ENCODE measurements at regions not wholly inside any gene's neighbourhood (a gene's known extent, or its start where the extent isn't known, plus 50 kb on each side); places are given as distances from the start of the nearest gene placed in this dataset.
A peak's percentile ranks its signal among the peaks of the same experiment; 100 is the strongest.

DNA sequence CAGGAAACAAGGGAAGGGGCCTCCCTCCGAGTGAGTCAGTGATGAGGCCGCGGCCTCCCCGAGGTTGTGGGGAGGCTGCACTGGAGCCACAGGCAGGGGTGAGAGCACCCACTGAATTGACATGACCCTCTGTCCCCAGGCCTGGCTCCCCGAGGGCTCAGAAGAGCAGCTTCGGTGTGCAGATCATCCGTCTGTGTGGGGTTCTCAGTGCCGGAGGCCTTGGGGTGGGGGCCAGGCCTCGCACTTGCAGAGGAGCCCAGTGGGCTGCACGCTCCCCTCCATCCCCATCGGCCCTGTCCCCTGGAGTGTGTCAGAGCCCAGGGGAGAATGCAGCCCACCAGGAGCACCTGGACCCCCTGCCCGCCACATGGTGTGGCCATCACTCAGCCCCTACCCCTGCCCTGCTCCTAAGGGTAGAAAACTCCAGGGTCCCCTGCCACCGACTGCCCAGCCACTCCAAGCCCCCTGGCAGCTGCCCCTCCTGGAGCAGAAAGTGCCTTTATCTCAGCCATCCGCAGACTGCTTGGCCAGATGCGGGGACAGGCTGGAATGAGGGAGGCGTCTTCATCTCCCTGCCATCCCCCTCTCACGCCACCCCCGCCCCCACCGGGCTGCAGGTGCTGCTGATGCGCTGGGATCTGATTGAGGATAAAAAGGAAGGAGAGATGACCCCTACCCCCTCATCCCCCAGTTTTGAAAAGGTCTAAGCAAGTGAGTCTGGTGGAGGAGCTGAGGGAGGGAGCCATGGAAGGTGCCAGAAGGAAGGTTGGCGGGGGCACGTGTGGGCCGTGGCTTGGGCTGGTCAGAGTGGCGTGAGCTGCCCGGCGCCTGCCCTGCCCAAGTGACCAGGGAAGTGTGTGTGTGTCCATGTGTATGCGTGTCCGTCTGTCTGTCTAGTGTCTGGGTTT is 358.3 kb downstream of the SEC14L1 start:
- Histone ChIP-seq H3K27ac (ENCODE audit: insufficient read depth, low read length) (no peak overlapping the region), H3K27me3 (ENCODE audit: control insufficient read depth, insufficient read depth, low read length) (no peaks in the 10 kb centered on the region)

DNA sequence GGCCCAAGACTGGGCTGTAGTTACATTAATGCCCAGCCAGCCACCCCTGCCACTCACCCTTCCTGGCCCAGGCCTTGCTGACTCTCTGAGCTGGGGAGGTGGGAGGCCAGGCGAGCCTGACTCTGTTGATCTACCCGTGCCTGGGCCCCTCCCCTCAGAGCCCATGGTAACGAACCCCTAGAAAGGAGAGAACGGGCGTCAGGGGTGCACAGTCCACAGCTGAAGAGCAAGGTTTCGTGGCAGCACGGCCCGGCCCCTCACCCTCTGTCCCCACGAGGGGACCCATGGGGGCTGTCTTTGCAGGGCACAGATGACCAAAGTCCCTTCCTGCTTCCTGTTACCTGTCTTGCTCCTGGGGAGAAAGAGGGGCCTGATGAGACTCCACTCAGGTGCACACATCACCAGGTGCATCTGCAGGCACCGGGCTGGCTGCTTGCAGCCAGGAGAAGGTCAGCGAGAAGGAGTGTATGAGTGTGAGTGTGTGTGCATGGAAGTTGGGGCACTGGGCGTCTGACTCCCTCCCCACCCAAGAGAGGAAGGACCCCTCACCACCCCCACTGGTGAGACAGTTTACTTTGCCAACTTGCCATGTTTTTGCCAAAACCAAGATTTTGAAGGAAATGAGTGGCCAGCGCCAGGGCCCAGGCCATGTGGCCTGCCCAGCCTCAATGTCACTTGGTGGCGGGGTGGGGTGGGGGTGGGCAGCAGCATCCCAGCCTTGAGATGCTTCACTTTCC is 359.1 kb downstream of the SEC14L1 start:
- Histone ChIP-seq H3K4me2 (ENCODE audit: extremely low read depth, insufficient read depth, low read length) (no peak overlapping the region), H3K27ac (ENCODE audit: insufficient read depth, low read length) (no peak overlapping the region), H3K27me3 (ENCODE audit: control insufficient read depth, insufficient read depth, low read length) (no peaks in the 10 kb centered on the region), H3K4me1 (ENCODE audit: control insufficient read depth, extremely low read depth, insufficient read depth, low read length) (no peaks in the 10 kb centered on the region), H4K20me1 (ENCODE audit: control insufficient read depth, extremely low read depth, insufficient read depth, low read length) (no peaks in the 10 kb centered on the region), H3K4me3 (replicated peaks in 1 of 4; ENCODE audit: control extremely low read depth in 1 of 4, insufficient read depth in 1 of 4, low read depth in 3 of 4, low read length in 4 of 4) (no peak overlapping the region), H3K36me3 (ENCODE audit: control insufficient read depth, insufficient read depth, low read length) (peaks cover 22% of the 10 kb centered on the region), H3K79me2 (ENCODE audit: control insufficient read depth, insufficient read depth, low read length) (no peaks in the 10 kb centered on the region), H3K9ac (ENCODE audit: insufficient read depth, low read length) (no peak overlapping the region), H3K9me3 (ENCODE audit: control insufficient read depth, insufficient read depth, low read depth, low read length) (no peaks in the 10 kb centered on the region), H2AFZ (ENCODE audit: low read length) (no peak overlapping the region)
- TF ChIP-seq EZH2 (IDR thresholded peaks at IDR 0.05; ENCODE audit: low read length, missing control alignments): no peak
- TF ChIP-seq, protein P1, sequence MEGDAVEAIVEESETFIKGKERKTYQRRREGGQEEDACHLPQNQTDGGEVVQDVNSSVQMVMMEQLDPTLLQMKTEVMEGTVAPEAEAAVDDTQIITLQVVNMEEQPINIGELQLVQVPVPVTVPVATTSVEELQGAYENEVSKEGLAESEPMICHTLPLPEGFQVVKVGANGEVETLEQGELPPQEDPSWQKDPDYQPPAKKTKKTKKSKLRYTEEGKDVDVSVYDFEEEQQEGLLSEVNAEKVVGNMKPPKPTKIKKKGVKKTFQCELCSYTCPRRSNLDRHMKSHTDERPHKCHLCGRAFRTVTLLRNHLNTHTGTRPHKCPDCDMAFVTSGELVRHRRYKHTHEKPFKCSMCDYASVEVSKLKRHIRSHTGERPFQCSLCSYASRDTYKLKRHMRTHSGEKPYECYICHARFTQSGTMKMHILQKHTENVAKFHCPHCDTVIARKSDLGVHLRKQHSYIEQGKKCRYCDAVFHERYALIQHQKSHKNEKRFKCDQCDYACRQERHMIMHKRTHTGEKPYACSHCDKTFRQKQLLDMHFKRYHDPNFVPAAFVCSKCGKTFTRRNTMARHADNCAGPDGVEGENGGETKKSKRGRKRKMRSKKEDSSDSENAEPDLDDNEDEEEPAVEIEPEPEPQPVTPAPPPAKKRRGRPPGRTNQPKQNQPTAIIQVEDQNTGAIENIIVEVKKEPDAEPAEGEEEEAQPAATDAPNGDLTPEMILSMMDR (conservative IDR thresholded peaks at IDR 0.05 in 1 of 2, IDR thresholded peaks at IDR 0.05 in 1 of 2; ENCODE audit: low read depth in 1 of 2, low read length in 2 of 2): no peak
- no peak for DNase-seq (ENCODE audit: low read depth in 2 of 2)

More for the DNA sequence above, 358.3 kb downstream of the SEC14L1 start:
- H3K36me3 ChIP-seq (ENCODE audit: control insufficient read depth, insufficient read depth, low read length): peaks cover 24% of the 10 kb centered on the region
- TF ChIP-seq, protein P1 (conservative IDR thresholded peaks at IDR 0.05 in 1 of 2, IDR thresholded peaks at IDR 0.05 in 1 of 2; ENCODE audit: low read depth in 1 of 2, low read length in 2 of 2): no peak
- TF ChIP-seq EZH2 (IDR thresholded peaks at IDR 0.05; ENCODE audit: low read length, missing control alignments): no peak
- H3K79me2 ChIP-seq (ENCODE audit: control insufficient read depth, insufficient read depth, low read length): no peaks in the 10 kb centered on the region
- H3K9me3 ChIP-seq (ENCODE audit: control insufficient read depth, insufficient read depth, low read depth, low read length): no peaks in the 10 kb centered on the region
- no peak overlapping the region for H3K9ac ChIP-seq (ENCODE audit: insufficient read depth, low read length)
- no peaks in the 10 kb centered on the region for H4K20me1 ChIP-seq (ENCODE audit: control insufficient read depth, extremely low read depth, insufficient read depth, low read length)
- no peak for DNase-seq (ENCODE audit: low read depth in 2 of 2)
- H3K4me3 ChIP-seq (replicated peaks in 1 of 4; ENCODE audit: control extremely low read depth in 1 of 4, insufficient read depth in 1 of 4, low read depth in 3 of 4, low read length in 4 of 4): no peak overlapping the region
- H3K4me1 ChIP-seq (ENCODE audit: control insufficient read depth, extremely low read depth, insufficient read depth, low read length): no peaks in the 10 kb centered on the region
- H2AFZ ChIP-seq (ENCODE audit: low read length): no peak overlapping the region
- no peak overlapping the region for H3K4me2 ChIP-seq (ENCODE audit: extremely low read depth, insufficient read depth, low read length)

DNA sequence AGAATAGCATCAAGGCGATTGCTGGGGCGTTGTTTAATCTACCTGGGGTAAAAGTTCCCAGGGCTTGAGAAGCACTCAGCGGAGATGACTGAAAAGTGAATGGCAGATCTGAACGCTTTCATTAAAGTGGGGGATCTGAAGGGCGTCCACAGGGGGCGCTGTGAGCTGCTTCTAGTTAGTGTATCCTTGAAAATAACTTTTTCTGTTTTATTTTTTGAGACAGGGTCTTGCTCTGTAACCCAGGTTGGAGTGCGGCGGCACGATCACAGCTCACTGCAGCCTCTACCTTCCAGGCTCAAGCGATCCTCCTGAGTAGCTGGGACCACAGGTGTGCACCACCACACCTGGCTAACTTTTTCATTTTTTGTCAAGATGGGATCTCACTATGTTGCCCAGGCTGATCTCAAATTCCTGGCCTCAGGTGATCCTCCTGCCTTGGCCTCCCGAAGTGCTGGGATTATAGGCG is 360.4 kb downstream of the SEC14L1 start:
- Histone ChIP-seq H3K27me3 (ENCODE audit: control insufficient read depth, insufficient read depth, low read length) (no peaks in the 10 kb centered on the region), H3K79me2 (ENCODE audit: control insufficient read depth, insufficient read depth, low read length) (no peaks in the 10 kb centered on the region), H2AFZ (ENCODE audit: low read length) (no peak overlapping the region), H3K9me3 (ENCODE audit: control insufficient read depth, insufficient read depth, low read depth, low read length) (no peaks in the 10 kb centered on the region), H4K20me1 (ENCODE audit: control insufficient read depth, extremely low read depth, insufficient read depth, low read length) (no peaks in the 10 kb centered on the region), H3K4me1 (ENCODE audit: control insufficient read depth, extremely low read depth, insufficient read depth, low read length) (no peaks in the 10 kb centered on the region), H3K36me3 (ENCODE audit: control insufficient read depth, insufficient read depth, low read length) (peaks cover 22% of the 10 kb centered on the region), H3K9ac (ENCODE audit: insufficient read depth, low read length) (no peak overlapping the region), H3K27ac (ENCODE audit: insufficient read depth, low read length) (no peak overlapping the region), H3K4me2 (ENCODE audit: extremely low read depth, insufficient read depth, low read length) (no peak overlapping the region), H3K4me3 (replicated peaks in 1 of 4; ENCODE audit: control extremely low read depth in 1 of 4, insufficient read depth in 1 of 4, low read depth in 3 of 4, low read length in 4 of 4) (no peak overlapping the region)
- DNase-seq (ENCODE audit: low read depth in 2 of 2): peak in 1 of 2 donors; percentile 36
- TF ChIP-seq, protein P1 (conservative IDR thresholded peaks at IDR 0.05 in 1 of 2, IDR thresholded peaks at IDR 0.05 in 1 of 2; ENCODE audit: low read depth in 1 of 2, low read length in 2 of 2): peak; percentile 25 to 60
- no peak for TF ChIP-seq EZH2 (IDR thresholded peaks at IDR 0.05; ENCODE audit: low read length, missing control alignments)
